ENCODE measurements at regions not wholly inside any gene's neighbourhood (a gene's known extent, or its start where the extent isn't known, plus 50 kb on each side); places are given as distances from the start of the nearest gene placed in this dataset.
"Not testable (repeated sequence)": the region's sequence is repeated elsewhere in the genome, so short reads cannot be mapped to it uniquely, and the experiment has no call there.

- DNase-seq, result no peak
Measured at GRCh38 chr7:12890586-12890985, 203.2 kb downstream of the ARL4A start.

- no peak for DNase-seq
Measured at GRCh38 chr7:12893292-12893691, 205.9 kb downstream of the ARL4A start.

- DNase-seq, result no peak
Measured at GRCh38 chr7:12895296-12895695, 207.9 kb downstream of the ARL4A start.

- DNase-seq, result no peak
Measured at GRCh38 chr7:12896316-12896715, 208.9 kb downstream of the ARL4A start.

- no peak for DNase-seq
Measured at GRCh38 chr7:12898004-12898403, 210.6 kb downstream of the ARL4A start.

GRCh38 chr7:12898620-12899019 is 211.2 kb downstream of the ARL4A start:
- DNase-seq, result no peak

- DNase-seq, result no peak
Measured at GRCh38 chr7:12905671-12906070, 218.2 kb downstream of the ARL4A start.

GRCh38 chr7:12907774-12908173 is 220.3 kb downstream of the ARL4A start:
- DNase-seq, result no peak

- DNase-seq, result no peak
Measured at GRCh38 chr7:12909483-12909882, 222.1 kb downstream of the ARL4A start.

GRCh38 chr7:12911053-12911452 is 223.6 kb downstream of the ARL4A start:
- DNase-seq, result no peak

- no peak for DNase-seq
Measured at GRCh38 chr7:12913002-12913401, 225.6 kb downstream of the ARL4A start.

GRCh38 chr7:12917801-12918200 is 230.4 kb downstream of the ARL4A start:
- no peak for DNase-seq

- DNase-seq, result no peak
Measured at GRCh38 chr7:12921751-12922345, 234.4 kb downstream of the ARL4A start.

GRCh38 chr7:12923971-12924370 is 236.5 kb downstream of the ARL4A start:
- DNase-seq, result no peak

- DNase-seq, result no peak
Measured at GRCh38 chr7:12926206-12926605, 238.8 kb downstream of the ARL4A start.

GRCh38 chr7:12927635-12928434 is 240.4 kb downstream of the ARL4A start:
- DNase-seq, result no peak

GRCh38 chr7:12929476-12930140 is 242.2 kb downstream of the ARL4A start:
- no peak for DNase-seq

GRCh38 chr7:12930534-12930933 is 243.1 kb downstream of the ARL4A start:
- DNase-seq, result no peak

- DNase-seq, result not testable (repeated sequence)
Measured at GRCh38 chr7:12931465-12931864, 244.0 kb downstream of the ARL4A start.

GRCh38 chr7:12939694-12940093 is 252.3 kb downstream of the ARL4A start:
- DNase-seq, result no peak

- DNase-seq, result no peak
Measured at GRCh38 chr7:12941512-12941911, 254.1 kb downstream of the ARL4A start.

- no peak for DNase-seq
Measured at GRCh38 chr7:12942609-12943008, 255.2 kb downstream of the ARL4A start.

GRCh38 chr7:12943781-12944180 is 256.3 kb downstream of the ARL4A start:
- no peak for DNase-seq

- no peak for DNase-seq
Measured at GRCh38 chr7:12945901-12946300, 258.5 kb downstream of the ARL4A start.

Measured in stimulated activated CD4-positive, alpha-beta T cell treated with anti-CD3 and anti-CD28 coated beads, Interleukin-1b, Interleukin-23, amount 100 ng/mL, for 48 hours (primary cell).